Superior temporal gyrus (tissue), 1 donor: ENCODE measurements at regions not wholly inside any gene's neighbourhood (a gene's known extent, or its start where the extent isn't known, plus 50 kb on each side); places are given as distances from the start of the nearest gene placed in this dataset.

Experiments
- DNase-seq: peaks from one replicate; pipeline ENCODE4 v3.0.0-alpha.2; 2016; ENCODE audit errors: extremely low spot score

DNA sequence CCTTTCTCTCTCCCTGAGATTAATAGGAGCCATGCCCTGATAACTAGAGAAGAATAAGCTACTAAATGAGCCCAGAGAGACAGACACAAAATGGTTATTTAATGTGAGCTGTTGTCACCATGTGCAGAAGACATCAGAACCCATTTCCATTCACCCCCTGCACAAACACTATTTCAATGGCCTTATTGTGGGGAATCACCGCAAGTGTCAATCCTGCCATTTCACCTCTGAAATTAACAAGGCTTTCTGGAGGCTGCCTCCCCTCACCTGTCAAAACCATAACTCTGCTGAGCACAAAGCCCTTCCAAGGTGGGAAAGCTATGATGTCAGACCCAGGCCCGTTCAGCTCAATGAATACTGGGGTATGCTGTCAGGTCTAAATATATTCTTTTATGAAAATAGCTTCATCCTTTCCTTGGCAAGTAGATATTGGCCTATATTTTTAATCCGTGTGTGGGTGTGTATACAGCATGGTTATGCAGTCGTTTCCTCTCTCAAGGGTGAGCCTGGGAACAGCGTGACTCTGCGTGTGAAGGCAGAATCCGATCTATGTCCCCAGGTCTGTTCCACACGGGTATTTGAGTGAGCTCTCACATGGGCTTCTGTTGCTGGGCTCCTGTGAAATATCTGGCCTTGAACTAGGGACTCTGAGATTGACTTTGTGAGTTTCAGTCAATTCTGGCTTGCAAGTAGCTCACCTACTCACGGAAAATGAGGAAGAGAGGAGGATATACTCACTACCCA, 266.3 kb downstream of the FBXW7 start:
- DNase-seq: peak; percentile 63

GRCh38 chr4:152267811-152268210, 268.1 kb downstream of the FBXW7 start:
- no peak for DNase-seq

GRCh38 chr4:152266831-152267480, 268.9 kb downstream of the FBXW7 start:
- no peak for DNase-seq

DNA sequence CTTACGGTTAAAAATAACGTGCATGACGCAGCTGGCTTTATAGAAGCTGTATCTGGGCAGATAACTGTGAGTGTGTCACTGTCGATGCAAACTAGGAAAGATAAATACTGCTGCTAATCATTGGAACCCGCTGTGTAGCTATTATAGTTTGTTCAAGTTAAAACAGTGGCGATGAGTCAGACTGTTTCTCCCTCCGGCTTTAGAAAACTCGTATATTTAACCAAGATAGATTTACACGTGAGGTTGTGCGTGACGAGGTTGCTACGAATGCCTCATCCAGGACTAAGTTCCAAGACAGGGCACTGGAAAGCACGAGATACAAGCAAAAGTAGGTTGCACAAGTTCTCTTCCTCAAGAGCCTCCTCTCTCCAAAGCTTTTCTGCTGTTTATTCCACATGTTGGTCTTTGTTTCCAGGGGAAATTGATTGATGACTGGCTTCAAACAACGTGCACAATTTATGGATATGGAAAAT, 270.7 kb downstream of the FBXW7 start:
- peak; percentile 75 for DNase-seq

DNA sequence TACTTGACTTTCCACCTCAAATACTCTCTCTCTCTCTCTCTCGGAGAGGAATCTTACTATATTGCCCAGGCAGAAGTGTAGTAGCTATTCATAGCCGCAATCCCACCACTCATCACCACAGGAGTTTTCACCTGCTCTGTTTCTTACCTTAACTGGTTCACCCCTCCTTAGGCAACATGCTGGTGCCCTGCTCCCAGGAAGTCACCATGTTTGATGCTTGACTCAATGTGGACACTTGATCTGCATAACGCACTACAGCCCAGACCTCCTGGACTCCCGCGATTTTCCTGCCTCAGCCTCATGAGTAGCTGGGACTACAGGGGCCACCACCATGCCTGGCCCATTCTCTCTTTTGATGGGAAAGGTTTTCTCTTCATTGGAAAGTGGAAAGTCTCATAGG, 271.8 kb downstream of the FBXW7 start:
- DNase-seq: no peak

GRCh38 chr4:152259866-152260265, 276.0 kb downstream of the FBXW7 start:
- no peak for DNase-seq

- no peak for DNase-seq
Measured at GRCh38 chr4:152258804-152259708, 276.8 kb downstream of the FBXW7 start.

- DNase-seq: no peak
Measured at GRCh38 chr4:152258391-152258790, 277.5 kb downstream of the FBXW7 start.

- no peak for DNase-seq
Measured at GRCh38 chr4:152257601-152258066, 278.3 kb downstream of the FBXW7 start.

DNA sequence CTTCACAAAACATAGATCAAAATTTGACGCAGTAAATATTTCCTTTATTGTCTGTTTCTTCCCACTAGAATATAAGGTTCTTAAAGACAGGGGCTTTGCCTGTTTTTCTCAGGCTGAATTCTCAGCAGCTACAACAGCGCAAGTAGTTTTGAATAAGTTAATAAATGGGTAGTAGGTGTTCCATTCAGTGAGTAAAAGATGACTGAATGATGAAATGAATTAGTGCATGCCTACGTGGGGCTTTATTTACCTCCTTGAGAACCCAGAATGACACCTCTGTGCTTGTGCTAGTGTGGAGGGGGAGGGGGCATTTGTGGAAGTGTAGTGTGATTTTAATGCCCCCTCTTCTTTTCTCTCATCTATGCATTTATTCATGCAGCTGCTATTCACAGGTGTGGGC, 278.9 kb downstream of the FBXW7 start:
- no peak for DNase-seq

GRCh38 chr4:152255437-152255836, 280.5 kb downstream of the FBXW7 start:
- DNase-seq: no peak

- DNase-seq: no peak
Measured at GRCh38 chr4:152248347-152248746, 287.5 kb downstream of the FBXW7 start.

GRCh38 chr4:152247271-152247975, 288.5 kb downstream of the FBXW7 start:
- no peak for DNase-seq

DNA sequence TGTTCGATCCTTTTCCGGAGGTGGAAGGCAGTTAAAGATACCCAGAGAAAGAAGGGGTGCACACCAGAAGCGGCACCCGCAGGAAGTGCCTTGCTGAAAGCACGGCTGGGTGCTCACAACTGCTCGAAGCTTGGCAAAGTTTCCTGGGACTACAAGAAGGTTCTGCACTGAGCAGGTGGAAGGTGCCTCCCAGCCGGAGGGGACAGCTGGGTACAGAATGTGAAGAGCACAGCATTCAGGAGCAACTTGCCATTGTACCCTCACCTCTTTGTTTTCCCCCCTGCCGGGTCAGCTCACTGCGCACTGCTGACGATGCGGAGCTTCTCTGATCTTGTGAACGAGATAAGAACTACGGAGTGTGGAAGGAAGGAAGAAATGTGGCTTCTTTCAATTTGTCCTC, 289.2 kb downstream of the FBXW7 start:
- DNase-seq: no peak

DNA sequence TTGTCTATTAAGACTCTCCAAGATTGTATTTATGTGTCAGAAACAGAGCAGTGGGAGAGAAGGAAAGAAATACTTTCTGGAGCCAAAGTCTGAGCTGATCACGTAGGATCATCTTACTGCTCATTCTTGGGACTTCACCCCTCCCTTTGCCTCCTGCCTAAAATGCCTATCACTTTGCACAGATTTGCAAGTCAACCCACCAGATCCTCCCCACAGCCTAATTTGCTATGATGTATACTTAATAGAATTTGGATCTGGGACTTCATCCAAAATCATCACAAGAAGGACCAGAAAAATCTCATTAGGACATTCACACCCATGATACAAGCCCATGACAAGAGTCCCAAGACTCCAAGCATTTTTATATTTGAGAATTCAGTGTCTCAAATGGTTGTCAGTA, 290.2 kb downstream of the FBXW7 start:
- no peak for DNase-seq

GRCh38 chr4:152244659-152245058, 291.2 kb downstream of the FBXW7 start:
- no peak for DNase-seq

- no peak for DNase-seq
Measured at GRCh38 chr4:152243896-152244595, 291.8 kb downstream of the FBXW7 start.

DNA sequence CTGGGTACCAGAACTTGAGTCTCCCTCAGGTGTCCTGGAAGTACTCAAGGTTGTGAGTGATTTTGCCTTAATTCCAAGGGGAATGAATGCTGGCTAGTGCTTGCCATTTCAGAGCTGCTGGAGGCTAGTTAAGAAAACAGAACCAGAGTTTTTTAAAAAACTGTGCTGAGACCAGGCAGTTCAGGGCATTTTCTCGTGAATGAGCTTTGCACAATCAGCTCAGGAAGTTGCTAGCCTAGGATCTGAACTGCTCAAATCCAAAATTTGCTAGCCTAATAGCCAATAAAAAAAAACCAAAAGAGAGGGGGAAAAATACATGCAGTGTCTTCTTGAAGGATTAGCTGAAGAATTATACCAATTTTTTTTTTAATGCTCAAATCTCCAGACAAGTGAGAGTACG, 292.7 kb downstream of the FBXW7 start:
- DNase-seq: no peak

GRCh38 chr4:152240232-152240631, 295.7 kb downstream of the FBXW7 start:
- no peak for DNase-seq

- DNase-seq: no peak
Measured at GRCh38 chr4:152239216-152239615, 296.7 kb downstream of the FBXW7 start.

GRCh38 chr4:152236519-152237056, 299.3 kb downstream of the FBXW7 start:
- no peak for DNase-seq
